ENCODE measurements at regions not wholly inside any gene's neighbourhood (a gene's known extent, or its start where the extent isn't known, plus 50 kb on each side); places are given as distances from the start of the nearest gene placed in this dataset.

DNA sequence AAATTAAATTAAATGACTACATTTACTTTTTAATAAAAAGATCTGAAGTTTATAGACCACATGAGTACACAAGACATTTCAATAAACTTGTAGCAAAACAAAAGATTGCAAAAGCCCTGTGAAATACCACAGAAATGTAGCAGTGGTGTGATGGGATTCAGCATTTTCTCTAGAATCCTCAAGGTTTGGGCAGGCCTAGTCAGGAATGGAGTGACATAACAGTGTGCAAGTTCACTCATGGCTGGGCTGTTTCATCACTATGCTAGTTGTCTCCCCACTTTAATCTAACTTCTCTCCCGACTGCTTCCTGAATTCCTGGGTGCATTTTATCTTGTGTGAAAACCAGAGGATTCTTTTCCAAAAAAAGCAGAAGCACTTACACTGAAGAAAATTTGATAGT, 1089.9 kb upstream of the DDX18 start:
- TF ChIP-seq, protein P1, sequence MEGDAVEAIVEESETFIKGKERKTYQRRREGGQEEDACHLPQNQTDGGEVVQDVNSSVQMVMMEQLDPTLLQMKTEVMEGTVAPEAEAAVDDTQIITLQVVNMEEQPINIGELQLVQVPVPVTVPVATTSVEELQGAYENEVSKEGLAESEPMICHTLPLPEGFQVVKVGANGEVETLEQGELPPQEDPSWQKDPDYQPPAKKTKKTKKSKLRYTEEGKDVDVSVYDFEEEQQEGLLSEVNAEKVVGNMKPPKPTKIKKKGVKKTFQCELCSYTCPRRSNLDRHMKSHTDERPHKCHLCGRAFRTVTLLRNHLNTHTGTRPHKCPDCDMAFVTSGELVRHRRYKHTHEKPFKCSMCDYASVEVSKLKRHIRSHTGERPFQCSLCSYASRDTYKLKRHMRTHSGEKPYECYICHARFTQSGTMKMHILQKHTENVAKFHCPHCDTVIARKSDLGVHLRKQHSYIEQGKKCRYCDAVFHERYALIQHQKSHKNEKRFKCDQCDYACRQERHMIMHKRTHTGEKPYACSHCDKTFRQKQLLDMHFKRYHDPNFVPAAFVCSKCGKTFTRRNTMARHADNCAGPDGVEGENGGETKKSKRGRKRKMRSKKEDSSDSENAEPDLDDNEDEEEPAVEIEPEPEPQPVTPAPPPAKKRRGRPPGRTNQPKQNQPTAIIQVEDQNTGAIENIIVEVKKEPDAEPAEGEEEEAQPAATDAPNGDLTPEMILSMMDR (conservative IDR thresholded peaks at IDR 0.05; ENCODE audit: low read depth in 2 of 2), result no peak
- TF ChIP-seq POLR2AphosphoS5 (IDR thresholded peaks at IDR 0.05; ENCODE audit: low read depth) (no peak), EZH2phosphoT487 (IDR thresholded peaks at IDR 0.05; ENCODE audit: unreplicated experiment) (no peak), STAT1 (IDR thresholded peaks at IDR 0.05; ENCODE audit: unreplicated experiment) (no peak), JUNB (IDR thresholded peaks at IDR 0.05; ENCODE audit: unreplicated experiment) (no peak), EZH2 (IDR thresholded peaks at IDR 0.05; ENCODE audit: low read depth, unreplicated experiment) (no peak), CREB1 (CRISPR knock-in tag; IDR thresholded peaks at IDR 0.05; ENCODE audit: low read depth) (no peak)
- TF ChIP-seq, protein P2, sequence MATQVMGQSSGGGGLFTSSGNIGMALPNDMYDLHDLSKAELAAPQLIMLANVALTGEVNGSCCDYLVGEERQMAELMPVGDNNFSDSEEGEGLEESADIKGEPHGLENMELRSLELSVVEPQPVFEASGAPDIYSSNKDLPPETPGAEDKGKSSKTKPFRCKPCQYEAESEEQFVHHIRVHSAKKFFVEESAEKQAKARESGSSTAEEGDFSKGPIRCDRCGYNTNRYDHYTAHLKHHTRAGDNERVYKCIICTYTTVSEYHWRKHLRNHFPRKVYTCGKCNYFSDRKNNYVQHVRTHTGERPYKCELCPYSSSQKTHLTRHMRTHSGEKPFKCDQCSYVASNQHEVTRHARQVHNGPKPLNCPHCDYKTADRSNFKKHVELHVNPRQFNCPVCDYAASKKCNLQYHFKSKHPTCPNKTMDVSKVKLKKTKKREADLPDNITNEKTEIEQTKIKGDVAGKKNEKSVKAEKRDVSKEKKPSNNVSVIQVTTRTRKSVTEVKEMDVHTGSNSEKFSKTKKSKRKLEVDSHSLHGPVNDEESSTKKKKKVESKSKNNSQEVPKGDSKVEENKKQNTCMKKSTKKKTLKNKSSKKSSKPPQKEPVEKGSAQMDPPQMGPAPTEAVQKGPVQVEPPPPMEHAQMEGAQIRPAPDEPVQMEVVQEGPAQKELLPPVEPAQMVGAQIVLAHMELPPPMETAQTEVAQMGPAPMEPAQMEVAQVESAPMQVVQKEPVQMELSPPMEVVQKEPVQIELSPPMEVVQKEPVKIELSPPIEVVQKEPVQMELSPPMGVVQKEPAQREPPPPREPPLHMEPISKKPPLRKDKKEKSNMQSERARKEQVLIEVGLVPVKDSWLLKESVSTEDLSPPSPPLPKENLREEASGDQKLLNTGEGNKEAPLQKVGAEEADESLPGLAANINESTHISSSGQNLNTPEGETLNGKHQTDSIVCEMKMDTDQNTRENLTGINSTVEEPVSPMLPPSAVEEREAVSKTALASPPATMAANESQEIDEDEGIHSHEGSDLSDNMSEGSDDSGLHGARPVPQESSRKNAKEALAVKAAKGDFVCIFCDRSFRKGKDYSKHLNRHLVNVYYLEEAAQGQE (IDR thresholded peaks at IDR 0.05; ENCODE audit: unreplicated experiment), result no peak
- TF ChIP-seq, protein P3, sequence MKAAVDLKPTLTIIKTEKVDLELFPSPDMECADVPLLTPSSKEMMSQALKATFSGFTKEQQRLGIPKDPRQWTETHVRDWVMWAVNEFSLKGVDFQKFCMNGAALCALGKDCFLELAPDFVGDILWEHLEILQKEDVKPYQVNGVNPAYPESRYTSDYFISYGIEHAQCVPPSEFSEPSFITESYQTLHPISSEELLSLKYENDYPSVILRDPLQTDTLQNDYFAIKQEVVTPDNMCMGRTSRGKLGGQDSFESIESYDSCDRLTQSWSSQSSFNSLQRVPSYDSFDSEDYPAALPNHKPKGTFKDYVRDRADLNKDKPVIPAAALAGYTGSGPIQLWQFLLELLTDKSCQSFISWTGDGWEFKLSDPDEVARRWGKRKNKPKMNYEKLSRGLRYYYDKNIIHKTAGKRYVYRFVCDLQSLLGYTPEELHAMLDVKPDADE (IDR thresholded peaks at IDR 0.05), result no peak
